GM12892 (cell line): ENCODE measurements at regions not wholly inside any gene's neighbourhood (a gene's known extent, or its start where the extent isn't known, plus 50 kb on each side); places are given as distances from the start of the nearest gene placed in this dataset.

Experiments
- POLR2A ChIP-seq: IDR thresholded peaks from 2 replicates; pipeline ENCODE4 v1.6.1; 2011; ENCODE audit warnings: low read depth, low read length, control low read depth
- POLR2AphosphoS5 ChIP-seq: IDR thresholded peaks from 2 replicates; pipeline ENCODE4 v1.6.1; 2011; ENCODE audit warnings: low read depth, low read length, control low read depth
- TAF1 ChIP-seq: IDR thresholded peaks from 2 replicates; pipeline ENCODE4 v1.6.1; 2011; ENCODE audit warnings: low read depth, mild to moderate bottlenecking, control low read depth, low read length, borderline replicate concordance

GRCh38 chr12:76256904-76257303 is 91.3 kb downstream of the BBS10 start:
- TF ChIP-seq POLR2A (no peak), TAF1 (no peak), POLR2AphosphoS5 (no peak)
